ENCODE measurements at regions not wholly inside any gene's neighbourhood (a gene's known extent, or its start where the extent isn't known, plus 50 kb on each side); places are given as distances from the start of the nearest gene placed in this dataset.

- DNase-seq (ENCODE audit: extremely low read depth, low read depth) = no peak
- no peak for TF ChIP-seq CTCF (IDR thresholded peaks at IDR 0.05; ENCODE audit: low read depth, low read length)
Measured at GRCh38 chr6:109299776-109300564, 82.3 kb downstream of the CD164 start.

- DNase-seq (ENCODE audit: extremely low read depth, low read depth) = no peak
- TF ChIP-seq CTCF (IDR thresholded peaks at IDR 0.05; ENCODE audit: low read depth, low read length) = no peak
Measured at GRCh38 chr6:109299265-109299607, 83.0 kb downstream of the CD164 start.

- no peak for DNase-seq (ENCODE audit: extremely low read depth, low read depth)
- TF ChIP-seq CTCF (IDR thresholded peaks at IDR 0.05; ENCODE audit: low read depth, low read length) = no peak
Measured at GRCh38 chr6:109298605-109299264, 83.5 kb downstream of the CD164 start.

GRCh38 chr6:109297406-109298110, 84.7 kb downstream of the CD164 start:
- no peak for DNase-seq (ENCODE audit: extremely low read depth, low read depth)
- no peak for TF ChIP-seq CTCF (IDR thresholded peaks at IDR 0.05; ENCODE audit: low read depth, low read length)

GRCh38 chr6:109296971-109297372, 85.3 kb downstream of the CD164 start:
- TF ChIP-seq CTCF (IDR thresholded peaks at IDR 0.05; ENCODE audit: low read depth, low read length) = no peak

GRCh38 chr6:109296452-109296851, 85.8 kb downstream of the CD164 start:
- no peak for DNase-seq (ENCODE audit: extremely low read depth, low read depth)
- no peak for TF ChIP-seq CTCF (IDR thresholded peaks at IDR 0.05; ENCODE audit: low read depth, low read length)

More at GRCh38 chr6:109296971-109297372, 85.3 kb downstream of the CD164 start:
- no peak for DNase-seq (ENCODE audit: extremely low read depth, low read depth)

GRCh38 chr6:109295774-109296156, 86.5 kb downstream of the CD164 start:
- no peak for TF ChIP-seq CTCF (IDR thresholded peaks at IDR 0.05; ENCODE audit: low read depth, low read length)
- DNase-seq (ENCODE audit: extremely low read depth, low read depth) = no peak

Measured in AG09319 (cell line).